DND-41 (cell line): ENCODE measurements at regions not wholly inside any gene's neighbourhood (a gene's known extent, or its start where the extent isn't known, plus 50 kb on each side); places are given as distances from the start of the nearest gene placed in this dataset.

Source experiments
- ATAC-seq: fragments of 200-7000 bp; cut with Tn5 transposase; 3 replicates; pipeline ENCODE4 v1.9.1; 2021; ENCODE audit warnings: low read depth; ENCODE audit not compliant: insufficient read depth
- DNase-seq: peaks from one replicate; pipeline ENCODE4 v3.0.0-alpha.2; 2020
- H2AFZ ChIP-seq: 2 replicates; pipeline ENCODE4 v1.6.0; 2012; ENCODE audit warnings: low read depth, low read length
- H3K27ac ChIP-seq: 2 replicates; pipeline ENCODE4 v1.5.1; 2012; ENCODE audit warnings: low read length, inconsistent platforms
- H3K27me3 ChIP-seq: fragments of 200-600 bp; sonication (generic); 2 replicates; pipeline ENCODE4 v1.6.0; 2012; ENCODE audit warnings: low read length, mild to moderate bottlenecking, inconsistent platforms; ENCODE audit not compliant: insufficient read depth, poor library complexity
- H3K36me3 ChIP-seq: 2 replicates; pipeline ENCODE4 v1.5.1; 2012; ENCODE audit warnings: low read length, inconsistent platforms; ENCODE audit not compliant: insufficient read depth
- H3K4me1 ChIP-seq: 2 replicates; pipeline ENCODE4 v1.5.1; 2012; ENCODE audit warnings: mild to moderate bottlenecking, low read length; ENCODE audit not compliant: insufficient read depth
- H3K4me2 ChIP-seq: 2 replicates; pipeline ENCODE4 v1.6.0; 2012; ENCODE audit warnings: mild to moderate bottlenecking, moderate library complexity, low read length, inconsistent platforms; ENCODE audit not compliant: insufficient read depth
- H3K4me3 ChIP-seq, 2 experiments: fragments of 200-600 bp in 1 of 2; shearing (Covaris generic) in 1 of 2; 2 replicates each; pipeline ENCODE4 v1.5.1; 2012 to 2016; ENCODE audit warnings: inconsistent platforms in 2 of 2, low read length in 2 of 2, mild to moderate bottlenecking in 2 of 2, low read depth in 1 of 2, moderate library complexity in 1 of 2
- H3K79me2 ChIP-seq: 2 replicates; pipeline ENCODE4 v1.6.0; 2012; ENCODE audit warnings: low read length, inconsistent platforms; ENCODE audit not compliant: insufficient read depth
- H3K9ac ChIP-seq: 2 replicates; pipeline ENCODE4 v1.6.0; 2012; ENCODE audit warnings: low read depth, mild to moderate bottlenecking, inconsistent platforms, low read length, moderate library complexity
- H3K9me3 ChIP-seq: 2 replicates; pipeline ENCODE4 v1.5.1; 2012; ENCODE audit warnings: low read length, moderate library complexity, mild to moderate bottlenecking, inconsistent platforms; ENCODE audit not compliant: insufficient read depth, severe bottlenecking
- H4K20me1 ChIP-seq: 2 replicates; pipeline ENCODE4 v1.6.0; 2012; ENCODE audit warnings: low read length; ENCODE audit not compliant: insufficient read depth
- EZH2 ChIP-seq: IDR thresholded peaks from 3 replicates; pipeline ENCODE4 v1.6.1; 2012; ENCODE audit warnings: borderline replicate concordance, low read depth, mild to moderate bottlenecking, moderate library complexity, low read length, inconsistent platforms; ENCODE audit not compliant: severe bottlenecking
- TF ChIP-seq, protein P1 (sequence below): IDR thresholded peaks from 2 replicates; pipeline ENCODE4 v1.5.1; 2012; ENCODE audit warnings: borderline replicate concordance, low read length, moderate library complexity, mild to moderate bottlenecking; ENCODE audit not compliant: poor library complexity, severe bottlenecking; ENCODE audit errors: extremely low read depth

DNA sequence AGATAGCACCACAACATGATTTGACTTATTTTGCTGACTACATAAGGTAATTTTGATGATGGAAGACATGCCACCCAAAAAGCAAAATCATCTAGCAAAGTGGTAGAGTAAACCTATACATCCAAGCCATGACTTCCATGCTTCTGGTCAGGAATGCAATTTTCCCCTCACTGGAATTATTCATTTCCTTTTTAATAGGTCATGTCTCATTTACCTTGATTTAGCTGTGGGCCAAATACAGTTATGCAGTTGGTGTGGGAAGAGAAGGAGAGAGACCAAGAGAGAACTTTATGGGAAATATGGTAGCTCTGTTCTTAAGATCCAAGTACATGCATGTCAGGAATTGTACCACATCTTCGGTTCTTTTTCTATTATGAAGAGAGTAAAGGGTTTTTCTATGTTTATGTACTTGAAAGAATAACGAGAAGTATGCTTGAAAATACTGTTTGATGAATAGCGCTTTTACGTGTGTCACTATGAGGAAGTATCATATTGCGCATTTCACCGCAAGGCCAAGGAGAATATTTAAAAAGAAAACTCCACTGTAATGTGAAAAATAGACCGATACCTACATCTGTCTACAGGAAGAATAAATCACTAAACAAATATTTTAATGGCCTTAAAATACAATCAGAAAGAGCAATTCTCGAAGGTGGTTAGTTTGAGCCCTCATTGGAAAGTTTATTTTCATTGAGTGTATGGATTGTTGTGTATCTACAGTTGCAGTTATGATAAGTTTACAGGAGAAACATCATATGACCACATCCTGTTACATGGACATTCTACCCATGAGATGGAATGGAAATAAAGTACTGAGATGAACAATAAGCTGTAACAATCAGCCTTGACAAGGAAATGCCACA is 134.0 kb downstream of the FOXD1 start:
- no peak for TF ChIP-seq EZH2
- TF ChIP-seq, protein P1, sequence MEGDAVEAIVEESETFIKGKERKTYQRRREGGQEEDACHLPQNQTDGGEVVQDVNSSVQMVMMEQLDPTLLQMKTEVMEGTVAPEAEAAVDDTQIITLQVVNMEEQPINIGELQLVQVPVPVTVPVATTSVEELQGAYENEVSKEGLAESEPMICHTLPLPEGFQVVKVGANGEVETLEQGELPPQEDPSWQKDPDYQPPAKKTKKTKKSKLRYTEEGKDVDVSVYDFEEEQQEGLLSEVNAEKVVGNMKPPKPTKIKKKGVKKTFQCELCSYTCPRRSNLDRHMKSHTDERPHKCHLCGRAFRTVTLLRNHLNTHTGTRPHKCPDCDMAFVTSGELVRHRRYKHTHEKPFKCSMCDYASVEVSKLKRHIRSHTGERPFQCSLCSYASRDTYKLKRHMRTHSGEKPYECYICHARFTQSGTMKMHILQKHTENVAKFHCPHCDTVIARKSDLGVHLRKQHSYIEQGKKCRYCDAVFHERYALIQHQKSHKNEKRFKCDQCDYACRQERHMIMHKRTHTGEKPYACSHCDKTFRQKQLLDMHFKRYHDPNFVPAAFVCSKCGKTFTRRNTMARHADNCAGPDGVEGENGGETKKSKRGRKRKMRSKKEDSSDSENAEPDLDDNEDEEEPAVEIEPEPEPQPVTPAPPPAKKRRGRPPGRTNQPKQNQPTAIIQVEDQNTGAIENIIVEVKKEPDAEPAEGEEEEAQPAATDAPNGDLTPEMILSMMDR = no peak
- Histone ChIP-seq H3K4me2 (no peak overlapping the region), H3K79me2 (no peaks in the 10 kb centered on the region), H4K20me1 (no peaks in the 10 kb centered on the region), H3K4me3 (no peak overlapping the region), H3K27me3 (peaks cover 8% of the 10 kb centered on the region), H3K27ac (no peak overlapping the region), H3K36me3 (no peaks in the 10 kb centered on the region), H2AFZ (no peak overlapping the region), H3K9me3 (no peaks in the 10 kb centered on the region), H3K4me1 (no peaks in the 10 kb centered on the region), H3K9ac (no peak overlapping the region)
- no peak for DNase-seq
- no peak for ATAC-seq

DNA sequence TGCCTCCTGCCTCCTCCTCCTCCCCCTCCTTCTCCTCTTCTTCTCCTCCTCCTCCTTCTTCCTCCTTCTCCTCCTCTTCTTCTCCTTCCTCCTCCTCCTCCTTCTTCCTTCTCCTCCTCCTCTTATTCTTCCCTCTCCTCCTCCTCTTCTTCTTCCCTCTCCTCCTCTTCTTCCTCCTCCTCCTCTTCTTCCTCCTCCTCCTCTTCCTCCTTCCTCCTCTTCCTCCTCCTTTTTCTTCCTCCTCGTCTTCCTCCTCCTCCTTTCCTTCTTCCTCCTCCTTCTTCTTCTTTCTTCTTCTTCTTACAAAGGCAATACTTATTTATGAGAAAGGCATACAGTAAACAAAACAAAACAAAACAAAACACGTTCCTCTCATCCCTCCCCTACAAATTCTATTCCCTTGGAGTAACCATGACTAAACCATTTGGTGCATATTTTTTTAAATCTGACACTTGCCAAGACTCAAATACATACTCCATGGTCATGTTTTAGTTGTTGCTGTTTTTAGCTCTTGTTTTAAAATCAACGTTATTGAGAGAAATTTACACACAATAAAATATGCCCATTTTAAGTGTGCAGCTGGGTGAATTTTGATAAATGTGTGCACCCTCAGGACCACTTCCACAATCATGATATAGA is 135.6 kb downstream of the FOXD1 start:
- Histone ChIP-seq H3K27ac (no peak overlapping the region), H3K36me3 (no peaks in the 10 kb centered on the region), H3K79me2 (no peaks in the 10 kb centered on the region), H4K20me1 (no peaks in the 10 kb centered on the region), H3K4me3 (no peak overlapping the region), H3K27me3 (peaks cover 8% of the 10 kb centered on the region), H2AFZ (no peak overlapping the region), H3K4me1 (no peaks in the 10 kb centered on the region), H3K9ac (no peak overlapping the region), H3K9me3 (no peaks in the 10 kb centered on the region), H3K4me2 (no peak overlapping the region)
- DNase-seq (no peak), ATAC-seq (no peak)
- TF ChIP-seq, protein P1 = no peak
- no peak for TF ChIP-seq EZH2

DNA sequence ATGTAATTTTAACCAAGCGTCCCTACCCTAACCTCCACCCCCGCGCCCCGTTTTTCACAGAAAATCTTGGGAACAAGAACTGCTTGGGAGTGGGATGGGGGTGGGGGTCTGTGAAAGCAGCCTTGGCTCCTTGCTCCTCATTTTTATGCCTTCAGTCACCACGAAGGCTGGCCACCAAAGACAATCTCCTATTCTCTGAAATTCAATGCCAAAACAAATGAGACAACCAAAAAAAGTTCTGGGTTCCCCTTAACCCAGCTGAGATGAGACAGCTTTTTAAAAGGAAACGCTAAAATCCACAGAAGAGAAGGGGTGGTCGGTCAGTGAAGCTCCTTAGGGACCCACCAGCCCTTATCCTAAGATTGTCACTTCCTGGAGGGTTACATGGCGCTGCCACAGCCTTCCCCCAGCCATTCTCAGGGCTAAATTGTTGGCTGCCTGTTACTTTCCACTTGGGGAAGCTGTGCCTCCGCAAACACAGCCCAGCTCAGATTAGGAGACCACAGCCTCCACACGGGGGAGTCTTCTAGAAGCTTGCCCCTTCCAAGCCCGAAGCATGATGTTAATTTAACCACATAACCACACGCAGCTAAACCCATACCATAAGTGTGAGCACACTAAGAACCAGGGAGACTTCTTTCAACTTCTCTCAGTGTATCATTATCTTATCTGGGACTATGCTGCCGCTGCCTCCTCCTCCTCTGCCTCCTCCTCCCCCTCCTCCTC is 136.3 kb downstream of the FOXD1 start:
- Histone ChIP-seq H4K20me1 (no peaks in the 10 kb centered on the region), H2AFZ (no peak overlapping the region), H3K9ac (no peak overlapping the region), H3K27me3 (peaks cover 8% of the 10 kb centered on the region), H3K27ac (no peak overlapping the region), H3K36me3 (no peaks in the 10 kb centered on the region), H3K9me3 (no peaks in the 10 kb centered on the region), H3K4me2 (no peak overlapping the region), H3K4me1 (no peaks in the 10 kb centered on the region), H3K79me2 (no peaks in the 10 kb centered on the region), H3K4me3 (no peak overlapping the region)
- DNase-seq (peak; percentile 56), ATAC-seq (peak; percentile 94)
- TF ChIP-seq, protein P1 = peak; percentile 42
- no peak for TF ChIP-seq EZH2
